ENCODE measurements at regions not wholly inside any gene's neighbourhood (a gene's known extent, or its start where the extent isn't known, plus 50 kb on each side); places are given as distances from the start of the nearest gene placed in this dataset.

GRCh38 chr10:64996886-64997285 lies 1475.7 kb downstream of the REEP3 start:
- intact Hi-C loops (cut with micrococcal nuclease; ENCODE audit: unreplicated experiment), result no loop called here
- no peak for TF ChIP-seq EZH2 (IDR thresholded peaks at IDR 0.05; ENCODE audit: borderline replicate concordance, low read depth, low read length, poor library complexity, severe bottlenecking)
- TF ChIP-seq, protein P1, sequence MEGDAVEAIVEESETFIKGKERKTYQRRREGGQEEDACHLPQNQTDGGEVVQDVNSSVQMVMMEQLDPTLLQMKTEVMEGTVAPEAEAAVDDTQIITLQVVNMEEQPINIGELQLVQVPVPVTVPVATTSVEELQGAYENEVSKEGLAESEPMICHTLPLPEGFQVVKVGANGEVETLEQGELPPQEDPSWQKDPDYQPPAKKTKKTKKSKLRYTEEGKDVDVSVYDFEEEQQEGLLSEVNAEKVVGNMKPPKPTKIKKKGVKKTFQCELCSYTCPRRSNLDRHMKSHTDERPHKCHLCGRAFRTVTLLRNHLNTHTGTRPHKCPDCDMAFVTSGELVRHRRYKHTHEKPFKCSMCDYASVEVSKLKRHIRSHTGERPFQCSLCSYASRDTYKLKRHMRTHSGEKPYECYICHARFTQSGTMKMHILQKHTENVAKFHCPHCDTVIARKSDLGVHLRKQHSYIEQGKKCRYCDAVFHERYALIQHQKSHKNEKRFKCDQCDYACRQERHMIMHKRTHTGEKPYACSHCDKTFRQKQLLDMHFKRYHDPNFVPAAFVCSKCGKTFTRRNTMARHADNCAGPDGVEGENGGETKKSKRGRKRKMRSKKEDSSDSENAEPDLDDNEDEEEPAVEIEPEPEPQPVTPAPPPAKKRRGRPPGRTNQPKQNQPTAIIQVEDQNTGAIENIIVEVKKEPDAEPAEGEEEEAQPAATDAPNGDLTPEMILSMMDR (conservative IDR thresholded peaks at IDR 0.05; ENCODE audit: low read depth, low read length), result no peak
- ChIA-PET CTCF (no interaction called here), POLR2A (ENCODE audit: low non-redundant PET) (no interaction called here)
- DNase-seq (ENCODE audit: low spot score), result no peak
- Histone ChIP-seq H3K27me3 (replicated peaks; ENCODE audit: insufficient read depth, low read depth, low read length, poor library complexity) (no peaks in the 10 kb centered on the region), H3K4me3 (ENCODE audit: low read depth, low read length, poor library complexity, severe bottlenecking) (no peak overlapping the region), H3K36me3 (ENCODE audit: insufficient read depth, low read length, poor library complexity, severe bottlenecking) (no peaks in the 10 kb centered on the region), H3K4me1 (ENCODE audit: insufficient read depth, low read length, poor library complexity, severe bottlenecking) (no peaks in the 10 kb centered on the region), H3K27ac (ENCODE audit: low read depth, low read length, poor library complexity, severe bottlenecking) (no peak overlapping the region), H3K9me3 (ENCODE audit: low read depth, low read length, poor library complexity, severe bottlenecking) (no peaks in the 10 kb centered on the region)
- no TSS peak for BruUV-seq (replicated peaks)

- H3K27ac ChIP-seq (ENCODE audit: low read depth, low read length, poor library complexity, severe bottlenecking), result no peak overlapping the region
- H3K36me3 ChIP-seq (ENCODE audit: insufficient read depth, low read length, poor library complexity, severe bottlenecking), result no peaks in the 10 kb centered on the region
- intact Hi-C loops (cut with micrococcal nuclease; ENCODE audit: unreplicated experiment), result no loop called here
- BruUV-seq (replicated peaks), result no TSS peak
- no peak for DNase-seq (ENCODE audit: low spot score)
- H3K9me3 ChIP-seq (ENCODE audit: low read depth, low read length, poor library complexity, severe bottlenecking), result peaks cover 4% of the 10 kb centered on the region
- H3K4me3 ChIP-seq (ENCODE audit: low read depth, low read length, poor library complexity, severe bottlenecking), result no peak overlapping the region
- POLR2A ChIA-PET (ENCODE audit: low non-redundant PET), result no interaction called here
- no peaks in the 10 kb centered on the region for H3K27me3 ChIP-seq (replicated peaks; ENCODE audit: insufficient read depth, low read depth, low read length, poor library complexity)
- TF ChIP-seq EZH2 (IDR thresholded peaks at IDR 0.05; ENCODE audit: borderline replicate concordance, low read depth, low read length, poor library complexity, severe bottlenecking), result no peak
- TF ChIP-seq, protein P1 (conservative IDR thresholded peaks at IDR 0.05; ENCODE audit: low read depth, low read length), result no peak
- no peaks in the 10 kb centered on the region for H3K4me1 ChIP-seq (ENCODE audit: insufficient read depth, low read length, poor library complexity, severe bottlenecking)
- CTCF ChIA-PET, result no interaction called here
These were observed 1489.6 kb downstream of the REEP3 start for GRCh38 chr10:65010845-65011244.

GRCh38 chr10:65017523-65017922 lies 1496.3 kb downstream of the REEP3 start:
- no peaks in the 10 kb centered on the region for H3K9me3 ChIP-seq (ENCODE audit: low read depth, low read length, poor library complexity, severe bottlenecking)
- no peak for TF ChIP-seq EZH2 (IDR thresholded peaks at IDR 0.05; ENCODE audit: borderline replicate concordance, low read depth, low read length, poor library complexity, severe bottlenecking)
- TF ChIP-seq, protein P1 (conservative IDR thresholded peaks at IDR 0.05; ENCODE audit: low read depth, low read length), result no peak
- no TSS peak for BruUV-seq (replicated peaks)

More at GRCh38 chr10:65017523-65017922, 1496.3 kb downstream of the REEP3 start:
- ChIA-PET POLR2A (ENCODE audit: low non-redundant PET) (no interaction called here), CTCF (no interaction called here)
- H3K36me3 ChIP-seq (ENCODE audit: insufficient read depth, low read length, poor library complexity, severe bottlenecking), result no peaks in the 10 kb centered on the region
- no peaks in the 10 kb centered on the region for H3K4me1 ChIP-seq (ENCODE audit: insufficient read depth, low read length, poor library complexity, severe bottlenecking)
- intact Hi-C loops (cut with micrococcal nuclease; ENCODE audit: unreplicated experiment), result no loop called here
- no peak overlapping the region for H3K4me3 ChIP-seq (ENCODE audit: low read depth, low read length, poor library complexity, severe bottlenecking)
- H3K27me3 ChIP-seq (replicated peaks; ENCODE audit: insufficient read depth, low read depth, low read length, poor library complexity), result no peaks in the 10 kb centered on the region
- no peak for DNase-seq (ENCODE audit: low spot score)
- H3K27ac ChIP-seq (ENCODE audit: low read depth, low read length, poor library complexity, severe bottlenecking), result no peak overlapping the region

All from A673 (cell line).